ENCODE measurements at regions not wholly inside any gene's neighbourhood (a gene's known extent, or its start where the extent isn't known, plus 50 kb on each side); places are given as distances from the start of the nearest gene placed in this dataset.

DNA sequence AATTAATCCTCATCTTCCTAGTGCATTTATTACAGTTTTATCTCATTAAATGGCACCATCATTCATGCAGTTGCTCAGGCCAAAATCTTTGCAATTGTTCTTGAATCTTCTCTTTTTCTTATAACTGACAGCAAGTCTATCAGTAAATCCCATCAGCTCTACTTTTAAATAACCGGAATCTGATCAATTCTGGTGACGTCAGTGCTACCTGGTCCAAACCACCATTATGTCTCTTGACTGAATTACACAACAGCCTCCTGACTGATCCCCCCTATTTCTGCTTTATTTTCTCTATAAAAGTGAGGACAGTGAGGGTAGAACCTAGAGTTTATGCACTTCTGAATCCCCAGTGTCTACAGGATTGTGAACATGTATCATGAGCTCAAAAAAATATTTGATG is 787.4 kb downstream of the AACS start:
- Histone ChIP-seq H3K79me2 (ENCODE audit: control insufficient read depth in 1 of 2, insufficient read depth in 2 of 2, low read length in 2 of 2) (no peaks in the 10 kb centered on the region), H3K4ac (replicated peaks; ENCODE audit: insufficient read length, low read depth, low read length) (no peak overlapping the region), H3K9ac (replicated peaks in 1 of 4; ENCODE audit: extremely low read depth in 1 of 4, low read depth in 3 of 4, low read length in 3 of 4) (no peak overlapping the region), H2AK5ac (ENCODE audit: low read depth, low read length) (no peak overlapping the region), H3K18ac (ENCODE audit: extremely low read depth, low read length) (no peak overlapping the region), H3K23ac (ENCODE audit: insufficient read length) (no peak overlapping the region), H4K8ac (ENCODE audit: extremely low read depth, insufficient read depth, low read length) (no peak overlapping the region), H3K23me2 (ENCODE audit: low read depth, low read length) (no peaks in the 10 kb centered on the region), H3K79me1 (ENCODE audit: low read depth, low read length) (no peaks in the 10 kb centered on the region), H4K20me1 (replicated peaks in 1 of 2; ENCODE audit: control insufficient read depth in 1 of 2, insufficient read depth in 2 of 2, low read length in 2 of 2) (no peaks in the 10 kb centered on the region), H4K91ac (replicated peaks; ENCODE audit: insufficient read length, low read length) (no peak overlapping the region), H2BK15ac (ENCODE audit: low read length) (no peak overlapping the region), H2AFZ (ENCODE audit: low read length) (no peak overlapping the region), H4K5ac (ENCODE audit: insufficient read length, low read depth, low read length) (no peak overlapping the region), H3K4me1 (replicated peaks in 1 of 4; ENCODE audit: control insufficient read depth in 3 of 4, insufficient read depth in 4 of 4, low read length in 3 of 4) (peaks cover 0 to 3% (median 1%) of the 10 kb centered on the region in 4 experiments; a peak in 3 of 7 replicates), H3K14ac (ENCODE audit: insufficient read length) (no peak overlapping the region), H3K9me3 (ENCODE audit: insufficient read depth in 2 of 2, low read depth in 1 of 2, low read length in 1 of 2) (peaks cover 0 to 2% of the 10 kb centered on the region in 2 experiments; a peak in 1 of 4 replicates), H2BK20ac (ENCODE audit: low read length) (no peak overlapping the region), H3K36me3 (ENCODE audit: control insufficient read depth in 2 of 4, insufficient read depth in 4 of 4, low read length in 3 of 4) (no peaks in the 10 kb centered on the region), H3K27ac (ENCODE audit: low read depth, low read length) (no peak overlapping the region), H3K4me2 (ENCODE audit: insufficient read depth in 1 of 2, low read depth in 2 of 2, low read length in 2 of 2) (no peak overlapping the region), H3K4me3 (ENCODE audit: extremely low read depth in 1 of 4, insufficient read depth in 2 of 4, low read depth in 3 of 4, low read length in 4 of 4) (no peak overlapping the region), H2BK5ac (ENCODE audit: low read depth, low read length) (no peak overlapping the region), H2BK120ac (replicated peaks; ENCODE audit: low read depth, low read length) (no peak overlapping the region), H3K56ac (replicated peaks; ENCODE audit: insufficient read length, low read depth, low read length) (no peak overlapping the region), H3K27me3 (replicated peaks in 1 of 4; ENCODE audit: control insufficient read depth in 3 of 4, extremely low read depth in 1 of 4, insufficient read depth in 3 of 4, low read length in 3 of 4) (no peaks in the 10 kb centered on the region), H2BK12ac (ENCODE audit: low read depth, low read length) (no peak overlapping the region)
- DNase-seq (ENCODE audit: low read depth in 1 of 2, low spot score in 2 of 2) (no peak), FAIRE-seq (no peak)
- ChIA-PET CTCF (ENCODE audit: partially characterized antibody) (no interaction called here), POLR2A (ENCODE audit: partially characterized antibody) (no interaction called here)
- 83% methylated on average over 2 of the region's 2 CpGs; no CpG with 5 or more reads in 1 of the 2 experiments for WGBS, 2 experiments (ENCODE audit: extremely low coverage in 1 of 2, insufficient coverage in 1 of 2, insufficient read length in 1 of 2, insufficient replicate concordance in 2 of 2, low coverage in 1 of 2, low lambda C conversion rate in 2 of 2, missing lambda C conversion rate in 1 of 2)
- TF ChIP-seq, protein P1, sequence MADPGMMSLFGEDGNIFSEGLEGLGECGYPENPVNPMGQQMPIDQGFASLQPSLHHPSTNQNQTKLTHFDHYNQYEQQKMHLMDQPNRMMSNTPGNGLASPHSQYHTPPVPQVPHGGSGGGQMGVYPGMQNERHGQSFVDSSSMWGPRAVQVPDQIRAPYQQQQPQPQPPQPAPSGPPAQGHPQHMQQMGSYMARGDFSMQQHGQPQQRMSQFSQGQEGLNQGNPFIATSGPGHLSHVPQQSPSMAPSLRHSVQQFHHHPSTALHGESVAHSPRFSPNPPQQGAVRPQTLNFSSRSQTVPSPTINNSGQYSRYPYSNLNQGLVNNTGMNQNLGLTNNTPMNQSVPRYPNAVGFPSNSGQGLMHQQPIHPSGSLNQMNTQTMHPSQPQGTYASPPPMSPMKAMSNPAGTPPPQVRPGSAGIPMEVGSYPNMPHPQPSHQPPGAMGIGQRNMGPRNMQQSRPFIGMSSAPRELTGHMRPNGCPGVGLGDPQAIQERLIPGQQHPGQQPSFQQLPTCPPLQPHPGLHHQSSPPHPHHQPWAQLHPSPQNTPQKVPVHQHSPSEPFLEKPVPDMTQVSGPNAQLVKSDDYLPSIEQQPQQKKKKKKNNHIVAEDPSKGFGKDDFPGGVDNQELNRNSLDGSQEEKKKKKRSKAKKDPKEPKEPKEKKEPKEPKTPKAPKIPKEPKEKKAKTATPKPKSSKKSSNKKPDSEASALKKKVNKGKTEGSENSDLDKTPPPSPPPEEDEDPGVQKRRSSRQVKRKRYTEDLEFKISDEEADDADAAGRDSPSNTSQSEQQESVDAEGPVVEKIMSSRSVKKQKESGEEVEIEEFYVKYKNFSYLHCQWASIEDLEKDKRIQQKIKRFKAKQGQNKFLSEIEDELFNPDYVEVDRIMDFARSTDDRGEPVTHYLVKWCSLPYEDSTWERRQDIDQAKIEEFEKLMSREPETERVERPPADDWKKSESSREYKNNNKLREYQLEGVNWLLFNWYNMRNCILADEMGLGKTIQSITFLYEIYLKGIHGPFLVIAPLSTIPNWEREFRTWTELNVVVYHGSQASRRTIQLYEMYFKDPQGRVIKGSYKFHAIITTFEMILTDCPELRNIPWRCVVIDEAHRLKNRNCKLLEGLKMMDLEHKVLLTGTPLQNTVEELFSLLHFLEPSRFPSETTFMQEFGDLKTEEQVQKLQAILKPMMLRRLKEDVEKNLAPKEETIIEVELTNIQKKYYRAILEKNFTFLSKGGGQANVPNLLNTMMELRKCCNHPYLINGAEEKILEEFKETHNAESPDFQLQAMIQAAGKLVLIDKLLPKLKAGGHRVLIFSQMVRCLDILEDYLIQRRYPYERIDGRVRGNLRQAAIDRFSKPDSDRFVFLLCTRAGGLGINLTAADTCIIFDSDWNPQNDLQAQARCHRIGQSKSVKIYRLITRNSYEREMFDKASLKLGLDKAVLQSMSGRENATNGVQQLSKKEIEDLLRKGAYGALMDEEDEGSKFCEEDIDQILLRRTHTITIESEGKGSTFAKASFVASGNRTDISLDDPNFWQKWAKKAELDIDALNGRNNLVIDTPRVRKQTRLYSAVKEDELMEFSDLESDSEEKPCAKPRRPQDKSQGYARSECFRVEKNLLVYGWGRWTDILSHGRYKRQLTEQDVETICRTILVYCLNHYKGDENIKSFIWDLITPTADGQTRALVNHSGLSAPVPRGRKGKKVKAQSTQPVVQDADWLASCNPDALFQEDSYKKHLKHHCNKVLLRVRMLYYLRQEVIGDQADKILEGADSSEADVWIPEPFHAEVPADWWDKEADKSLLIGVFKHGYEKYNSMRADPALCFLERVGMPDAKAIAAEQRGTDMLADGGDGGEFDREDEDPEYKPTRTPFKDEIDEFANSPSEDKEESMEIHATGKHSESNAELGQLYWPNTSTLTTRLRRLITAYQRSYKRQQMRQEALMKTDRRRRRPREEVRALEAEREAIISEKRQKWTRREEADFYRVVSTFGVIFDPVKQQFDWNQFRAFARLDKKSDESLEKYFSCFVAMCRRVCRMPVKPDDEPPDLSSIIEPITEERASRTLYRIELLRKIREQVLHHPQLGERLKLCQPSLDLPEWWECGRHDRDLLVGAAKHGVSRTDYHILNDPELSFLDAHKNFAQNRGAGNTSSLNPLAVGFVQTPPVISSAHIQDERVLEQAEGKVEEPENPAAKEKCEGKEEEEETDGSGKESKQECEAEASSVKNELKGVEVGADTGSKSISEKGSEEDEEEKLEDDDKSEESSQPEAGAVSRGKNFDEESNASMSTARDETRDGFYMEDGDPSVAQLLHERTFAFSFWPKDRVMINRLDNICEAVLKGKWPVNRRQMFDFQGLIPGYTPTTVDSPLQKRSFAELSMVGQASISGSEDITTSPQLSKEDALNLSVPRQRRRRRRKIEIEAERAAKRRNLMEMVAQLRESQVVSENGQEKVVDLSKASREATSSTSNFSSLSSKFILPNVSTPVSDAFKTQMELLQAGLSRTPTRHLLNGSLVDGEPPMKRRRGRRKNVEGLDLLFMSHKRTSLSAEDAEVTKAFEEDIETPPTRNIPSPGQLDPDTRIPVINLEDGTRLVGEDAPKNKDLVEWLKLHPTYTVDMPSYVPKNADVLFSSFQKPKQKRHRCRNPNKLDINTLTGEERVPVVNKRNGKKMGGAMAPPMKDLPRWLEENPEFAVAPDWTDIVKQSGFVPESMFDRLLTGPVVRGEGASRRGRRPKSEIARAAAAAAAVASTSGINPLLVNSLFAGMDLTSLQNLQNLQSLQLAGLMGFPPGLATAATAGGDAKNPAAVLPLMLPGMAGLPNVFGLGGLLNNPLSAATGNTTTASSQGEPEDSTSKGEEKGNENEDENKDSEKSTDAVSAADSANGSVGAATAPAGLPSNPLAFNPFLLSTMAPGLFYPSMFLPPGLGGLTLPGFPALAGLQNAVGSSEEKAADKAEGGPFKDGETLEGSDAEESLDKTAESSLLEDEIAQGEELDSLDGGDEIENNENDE (IDR thresholded peaks at IDR 0.05; ENCODE audit: insufficient replicate concordance, low read length): no peak
